Adipocyte (in vitro differentiated cells): ENCODE measurements at regions not wholly inside any gene's neighbourhood (a gene's known extent, or its start where the extent isn't known, plus 50 kb on each side); places are given as distances from the start of the nearest gene placed in this dataset.

ENCODE experiments used
- DNase-seq: peaks from one replicate; pipeline ENCODE4 v3.0.0-alpha.2; 2015; ENCODE audit warnings: low read depth
- H3K27me3 ChIP-seq: replicated peaks from 2 replicates; pipeline ENCODE4 v1.7.0; 2013; ENCODE audit warnings: mild to moderate bottlenecking, low read length, moderate library complexity; ENCODE audit not compliant: control insufficient read depth, insufficient read depth
- H3K36me3 ChIP-seq: 2 replicates; pipeline ENCODE4 v1.7.0; 2013; ENCODE audit warnings: low read length, mild to moderate bottlenecking, moderate library complexity; ENCODE audit not compliant: control insufficient read depth, insufficient read depth, severe bottlenecking
- H3K4me1 ChIP-seq: 2 replicates; pipeline ENCODE4 v1.7.0; 2013; ENCODE audit warnings: mild to moderate bottlenecking, low read length, moderate library complexity; ENCODE audit not compliant: control insufficient read depth, insufficient read depth
- H3K4me3 ChIP-seq: 2 replicates; pipeline ENCODE4 v1.7.0; 2013; ENCODE audit warnings: mild to moderate bottlenecking, low read length, moderate library complexity
- H3K9ac ChIP-seq: 2 replicates; pipeline ENCODE4 v1.7.0; 2013; ENCODE audit warnings: mild to moderate bottlenecking, low read length, moderate library complexity
- H3K9me3 ChIP-seq: 2 replicates; pipeline ENCODE4 v1.7.0; 2013; ENCODE audit warnings: mild to moderate bottlenecking, low read length, moderate library complexity; ENCODE audit not compliant: control insufficient read depth

DNA sequence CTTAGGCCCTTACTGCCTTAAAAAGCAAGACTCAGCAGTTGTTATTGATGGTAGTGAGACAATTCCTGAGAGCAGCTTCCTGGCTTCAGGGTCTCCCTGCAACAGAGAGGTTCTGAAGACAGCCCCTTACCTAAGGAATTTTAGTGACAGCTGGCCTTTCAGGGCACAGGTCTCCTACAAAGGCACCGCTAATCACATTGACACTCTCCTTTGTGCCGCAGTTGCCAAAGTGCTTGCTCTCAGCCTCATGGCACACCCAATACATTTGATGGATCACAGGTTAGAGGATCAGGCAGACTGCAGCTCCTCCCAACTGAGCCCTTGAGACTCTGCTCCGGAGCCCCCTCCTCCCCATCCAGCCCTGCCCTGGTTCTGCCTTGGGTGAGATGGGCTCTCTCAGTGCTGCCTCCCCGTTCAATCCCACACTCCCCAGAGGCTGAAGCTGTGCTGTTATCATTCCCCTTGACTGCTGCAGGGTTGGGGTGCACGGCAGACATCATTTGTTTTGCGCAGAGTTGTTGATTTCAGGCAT is 198.2 kb downstream of the EMX2 start:
- Histone ChIP-seq H3K36me3 (no peaks in the 10 kb centered on the region), H3K4me1 (no peaks in the 10 kb centered on the region), H3K27me3 (peaks cover 13% of the 10 kb centered on the region), H3K4me3 (no peak overlapping the region), H3K9me3 (no peaks in the 10 kb centered on the region), H3K9ac (no peak overlapping the region)
- DNase-seq, result no peak

DNA sequence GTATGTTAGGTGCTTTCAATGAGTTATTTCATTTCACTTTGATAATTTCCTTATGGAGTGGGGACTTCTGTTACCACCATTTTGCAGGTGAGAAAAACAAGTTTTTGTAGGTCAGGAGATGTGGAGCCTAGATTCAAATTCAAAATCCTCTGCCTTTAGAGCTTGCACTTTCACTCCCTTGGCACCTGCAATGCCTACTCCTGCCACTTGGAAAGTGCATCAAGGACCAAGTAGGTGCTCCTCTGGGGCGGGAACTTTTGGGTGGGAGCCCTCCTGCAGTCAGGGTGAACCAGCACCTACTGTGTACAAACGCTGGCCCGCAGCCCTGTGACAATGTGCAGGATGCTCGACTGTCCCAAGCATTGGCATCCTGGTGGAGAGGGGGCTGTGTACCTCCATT is 199.0 kb downstream of the EMX2 start:
- DNase-seq, result no peak

DNA sequence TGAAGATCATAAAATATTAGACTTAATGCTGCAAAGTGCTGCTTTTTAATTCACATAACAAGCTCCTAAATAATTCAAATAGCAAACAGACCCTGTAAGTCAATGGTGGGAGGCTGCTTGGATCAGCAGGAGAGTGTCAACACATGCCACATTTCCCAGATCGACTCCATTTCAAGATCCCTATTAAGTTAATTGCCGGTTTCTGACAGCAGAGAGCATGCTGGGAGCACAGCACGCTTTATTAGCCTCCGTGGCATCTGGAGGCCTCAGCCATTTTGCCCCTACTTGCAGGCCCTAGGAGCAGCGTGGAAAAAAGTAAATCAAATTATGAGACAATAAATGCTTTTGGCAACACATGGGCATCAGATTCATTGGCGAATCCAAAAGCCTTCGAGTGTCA is 201.0 kb downstream of the EMX2 start:
- Histone ChIP-seq H3K27me3 (peaks cover 24% of the 10 kb centered on the region), H3K36me3 (no peaks in the 10 kb centered on the region), H3K9me3 (peaks cover 4% of the 10 kb centered on the region), H3K4me1 (no peaks in the 10 kb centered on the region), H3K4me3 (no peak overlapping the region), H3K9ac (no peak overlapping the region)
- DNase-seq, result no peak

More for the DNA sequence above, 199.0 kb downstream of the EMX2 start:
- Histone ChIP-seq H3K9ac (no peak overlapping the region), H3K4me3 (no peak overlapping the region), H3K36me3 (no peaks in the 10 kb centered on the region), H3K27me3 (peaks cover 20% of the 10 kb centered on the region), H3K4me1 (no peaks in the 10 kb centered on the region), H3K9me3 (peaks cover 3% of the 10 kb centered on the region)

DNA sequence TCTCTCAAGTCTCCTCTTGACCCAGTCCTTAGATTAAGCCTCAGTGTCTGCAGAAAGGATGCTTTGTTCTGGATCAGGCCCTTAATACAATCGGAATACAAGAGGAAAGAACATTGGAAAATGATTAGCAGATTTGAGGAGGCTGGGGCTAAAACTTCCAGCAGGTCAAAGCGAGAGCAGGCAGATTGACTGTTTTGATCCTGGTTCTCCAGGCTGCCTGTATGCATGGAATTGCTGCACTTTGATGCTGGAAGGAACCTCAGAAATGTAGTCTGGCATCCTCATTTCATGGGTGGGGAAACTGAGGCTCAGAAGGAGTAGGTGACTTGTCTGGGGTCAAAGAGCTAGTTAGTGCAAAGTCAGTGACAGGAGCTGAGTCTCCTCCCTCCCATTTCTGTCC is 202.8 kb downstream of the EMX2 start:
- no peak for DNase-seq
- Histone ChIP-seq H3K27me3 (peaks cover 24% of the 10 kb centered on the region), H3K36me3 (no peaks in the 10 kb centered on the region), H3K4me3 (no peak overlapping the region), H3K9ac (no peak overlapping the region), H3K4me1 (no peaks in the 10 kb centered on the region), H3K9me3 (peaks cover 4% of the 10 kb centered on the region)

DNA sequence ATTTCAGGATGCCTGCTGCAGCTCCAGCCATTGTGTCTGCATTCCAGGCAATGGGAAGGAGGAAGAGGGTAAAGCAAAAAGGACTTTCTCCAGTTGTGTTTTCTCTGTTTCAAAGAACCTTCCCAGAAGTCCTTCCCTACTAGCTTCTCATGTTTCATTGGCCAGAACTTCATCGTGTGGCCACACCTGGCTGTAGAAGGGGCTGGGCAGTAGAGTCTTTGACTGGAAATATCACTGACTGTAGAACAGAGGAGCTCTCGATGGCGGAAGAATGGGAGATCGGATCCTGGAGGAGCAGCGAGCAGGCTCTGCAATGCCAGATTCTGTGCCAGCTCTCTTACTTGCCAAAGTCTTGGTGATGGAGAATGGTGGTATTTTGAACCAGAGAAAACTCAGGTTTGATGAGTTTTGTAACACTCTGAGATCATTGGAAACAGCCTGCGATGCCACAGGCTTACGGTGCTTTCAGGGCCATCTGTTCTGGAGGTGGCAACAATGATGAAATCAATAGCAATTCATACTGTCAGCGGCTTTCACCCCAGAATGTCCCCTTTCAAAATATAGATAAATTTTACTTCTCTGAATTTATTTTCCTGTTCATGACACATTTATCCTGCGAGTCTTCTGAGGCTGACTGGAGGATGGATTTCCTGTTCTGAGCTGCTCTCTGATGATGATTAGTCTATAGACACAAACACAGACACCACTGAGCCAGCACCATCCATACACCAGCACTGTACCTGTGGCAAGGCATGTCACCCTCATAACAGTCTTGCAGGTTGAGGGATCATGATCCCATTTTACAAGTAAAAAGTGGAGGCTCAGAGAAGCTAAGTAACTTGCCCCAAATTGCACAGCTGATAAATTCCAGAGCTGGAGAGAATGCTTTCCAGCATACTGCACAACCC is 204.2 kb downstream of the EMX2 start:
- Histone ChIP-seq H3K4me3 (no peak overlapping the region), H3K4me1 (no peaks in the 10 kb centered on the region), H3K9me3 (peaks cover 4% of the 10 kb centered on the region), H3K27me3 (peaks cover 24% of the 10 kb centered on the region), H3K9ac (no peak overlapping the region), H3K36me3 (no peaks in the 10 kb centered on the region)
- no peak for DNase-seq

DNA sequence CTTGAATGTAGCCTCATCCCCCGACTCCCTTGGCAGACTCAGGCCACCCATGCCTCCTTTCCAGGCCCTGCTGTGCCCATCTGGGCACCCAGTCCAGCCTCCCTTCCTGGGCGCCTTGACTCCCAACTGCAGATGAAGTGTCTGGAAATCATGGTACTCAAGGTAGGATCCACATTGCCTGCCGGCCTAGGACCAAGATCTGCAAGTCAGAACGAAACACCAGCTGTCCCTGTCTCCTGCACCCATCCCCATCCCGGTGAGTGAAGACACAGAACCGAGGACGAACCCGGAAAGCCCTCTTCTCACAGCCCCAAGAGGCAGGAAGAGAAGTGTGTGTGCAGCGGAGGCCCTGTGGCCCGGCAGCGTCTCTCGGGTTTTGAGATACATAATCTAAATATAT is 205.1 kb downstream of the EMX2 start:
- H3K27me3 ChIP-seq, result peaks cover 22% of the 10 kb centered on the region
- H3K36me3 ChIP-seq, result no peaks in the 10 kb centered on the region
- no peak overlapping the region for H3K9ac ChIP-seq
- H3K4me1 ChIP-seq, result no peaks in the 10 kb centered on the region
- no peak overlapping the region for H3K4me3 ChIP-seq
- no peak for DNase-seq
- H3K9me3 ChIP-seq, result peaks cover 4% of the 10 kb centered on the region

DNA sequence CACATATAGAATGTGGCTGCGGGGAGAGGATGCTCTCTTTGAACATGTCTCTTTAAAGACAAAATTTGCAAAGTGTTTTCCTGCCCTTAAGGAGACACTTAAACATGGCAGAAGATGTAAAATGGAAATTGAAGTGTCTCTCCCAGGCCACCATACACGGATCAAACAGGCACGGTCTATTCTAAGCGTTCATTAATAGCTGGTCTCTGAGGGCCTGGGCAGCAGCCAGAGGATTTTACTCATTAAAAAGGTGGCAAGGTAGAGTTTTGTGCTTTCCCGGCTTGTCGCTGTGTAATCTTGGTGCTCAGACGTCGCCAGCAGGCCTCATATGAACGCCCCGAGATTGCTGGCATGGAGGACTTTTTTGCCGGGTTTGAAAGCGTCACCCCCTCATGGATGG is 205.5 kb downstream of the EMX2 start:
- peaks cover 22% of the 10 kb centered on the region for H3K27me3 ChIP-seq
- no peaks in the 10 kb centered on the region for H3K36me3 ChIP-seq
- H3K9ac ChIP-seq, result no peak overlapping the region
- no peak for DNase-seq
- H3K9me3 ChIP-seq, result peaks cover 4% of the 10 kb centered on the region
- H3K4me1 ChIP-seq, result no peaks in the 10 kb centered on the region
- H3K4me3 ChIP-seq, result no peak overlapping the region

DNA sequence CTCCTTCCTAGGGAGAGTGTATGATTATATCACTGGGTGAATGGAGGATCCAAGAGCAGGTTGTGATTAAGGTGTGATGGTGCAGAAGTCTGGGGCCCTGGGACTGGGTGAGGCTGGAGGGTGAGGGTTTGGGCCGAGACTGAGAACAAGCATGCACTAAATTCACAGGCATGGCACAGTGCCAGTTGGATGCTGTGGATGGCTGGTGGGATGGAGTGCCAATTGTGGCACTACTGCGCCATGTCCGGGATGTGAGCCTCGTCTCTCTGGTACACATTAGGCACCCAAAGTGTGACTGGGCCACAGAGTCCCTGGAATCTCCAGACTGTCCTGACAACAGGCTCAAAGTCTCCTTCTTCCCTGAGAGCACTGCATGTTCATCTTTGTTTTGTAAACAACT is 208.1 kb downstream of the EMX2 start:
- Histone ChIP-seq H3K9me3 (peaks cover 4% of the 10 kb centered on the region), H3K4me3 (no peak overlapping the region), H3K27me3 (peaks cover 17% of the 10 kb centered on the region), H3K36me3 (no peaks in the 10 kb centered on the region), H3K4me1 (no peaks in the 10 kb centered on the region), H3K9ac (no peak overlapping the region)
- DNase-seq, result no peak

DNA sequence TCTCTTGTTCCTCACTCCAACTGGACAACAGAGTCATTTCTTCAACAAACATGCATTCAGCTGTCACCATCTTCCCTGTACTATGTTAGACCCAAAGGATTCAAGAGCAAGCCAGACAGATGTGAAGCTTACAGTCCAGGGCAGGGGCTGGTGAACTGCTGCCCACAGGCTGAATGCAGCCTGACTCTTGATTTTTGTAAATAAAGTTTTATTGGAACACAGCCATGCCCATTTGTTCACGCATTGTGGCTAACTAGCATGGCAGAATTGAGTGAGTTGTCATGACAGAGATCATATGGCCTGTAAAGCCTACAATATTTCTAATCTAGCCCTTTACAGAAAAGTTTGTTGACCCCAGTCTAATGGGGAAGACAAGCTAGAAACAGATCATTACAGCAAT is 208.7 kb downstream of the EMX2 start:
- Histone ChIP-seq H3K9me3 (peaks cover 3% of the 10 kb centered on the region), H3K4me1 (no peaks in the 10 kb centered on the region), H3K9ac (no peak overlapping the region), H3K27me3 (peaks cover 10% of the 10 kb centered on the region), H3K36me3 (no peaks in the 10 kb centered on the region), H3K4me3 (no peak overlapping the region)
- DNase-seq, result no peak

DNA sequence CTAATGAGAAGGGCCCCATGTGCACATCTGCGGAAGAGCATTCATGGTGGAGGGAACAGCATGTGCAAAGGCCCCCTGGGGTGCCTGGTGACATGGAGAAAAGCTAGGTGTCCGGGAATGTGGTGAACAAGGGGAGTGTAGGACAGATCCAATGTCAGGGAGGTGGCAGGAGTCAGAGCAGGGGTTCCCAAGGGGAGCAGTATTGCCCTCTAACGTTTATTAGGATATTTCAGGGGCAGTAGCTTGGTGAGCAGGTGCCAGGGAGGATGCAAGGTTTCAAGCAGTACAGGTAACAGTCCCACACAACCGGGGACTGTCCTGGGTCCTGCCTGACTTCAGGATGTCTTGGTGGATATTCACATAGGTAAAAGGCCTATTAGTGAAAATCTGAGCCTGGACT is 209.6 kb downstream of the EMX2 start:
- H3K9me3 ChIP-seq, result no peaks in the 10 kb centered on the region
- no peak for DNase-seq
- peaks cover 2% of the 10 kb centered on the region for H3K4me1 ChIP-seq
- H3K36me3 ChIP-seq, result no peaks in the 10 kb centered on the region
- H3K4me3 ChIP-seq, result no peak overlapping the region
- H3K27me3 ChIP-seq, result peaks cover 7% of the 10 kb centered on the region
- no peak overlapping the region for H3K9ac ChIP-seq

DNA sequence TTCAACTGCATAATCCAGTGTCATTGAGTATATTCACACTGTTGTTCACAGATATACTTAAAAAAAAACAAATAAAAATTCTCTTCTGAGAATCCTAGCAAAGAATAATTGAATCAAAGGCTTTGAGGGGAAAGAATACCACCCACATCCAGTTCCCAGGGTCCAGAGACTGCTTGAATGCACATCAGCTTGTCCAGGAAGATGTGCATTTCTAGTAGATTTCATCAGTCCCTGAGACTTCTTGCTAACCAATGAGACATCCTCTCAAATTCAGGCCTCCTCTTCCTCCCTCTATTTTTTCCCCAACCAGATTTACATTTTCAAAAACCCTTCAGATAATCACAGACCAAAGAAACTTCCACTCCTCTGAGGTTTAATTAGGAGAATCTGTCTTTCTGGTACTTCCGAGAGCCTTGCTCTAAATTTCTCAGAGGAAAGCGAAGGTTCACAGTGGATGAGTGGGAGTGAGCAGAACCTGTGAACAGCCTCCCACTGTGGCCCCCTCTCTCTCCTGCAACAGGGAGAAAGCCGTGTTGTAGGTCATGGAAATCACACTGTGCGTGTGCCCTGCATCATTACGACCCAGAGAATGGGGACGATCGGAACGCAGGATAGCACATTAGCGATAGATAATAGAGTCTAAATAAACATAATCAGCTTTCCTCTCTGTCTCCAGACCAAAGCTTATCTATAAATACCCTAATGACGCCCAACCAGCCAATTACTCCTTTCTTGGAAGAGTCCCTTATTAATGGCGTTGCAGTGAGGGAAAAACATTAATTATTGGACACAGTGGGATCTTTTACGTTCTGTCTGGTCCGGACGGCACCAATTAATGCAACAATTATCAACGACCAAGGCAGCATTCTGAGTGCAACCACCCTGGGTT is 212.5 kb downstream of the EMX2 start:
- Histone ChIP-seq H3K27me3 (peaks cover 4% of the 10 kb centered on the region), H3K36me3 (no peaks in the 10 kb centered on the region), H3K9ac (no peak overlapping the region), H3K4me3 (no peak overlapping the region), H3K9me3 (no peaks in the 10 kb centered on the region), H3K4me1 (peaks cover 6% of the 10 kb centered on the region)
- DNase-seq, result no peak
